Suprapubic skin (tissue), 4 donors: ENCODE measurements at regions not wholly inside any gene's neighbourhood (a gene's known extent, or its start where the extent isn't known, plus 50 kb on each side); places are given as distances from the start of the nearest gene placed in this dataset.

ENCODE experiments used
- DNase-seq, 2 donors: peaks; one replicate each; pipeline ENCODE4 v3.0.0-alpha.2; 2019; ENCODE audit warnings: low spot score in 2 of 2
- H3K27ac ChIP-seq: fragments of 200-600 bp; sonication (generic); one replicate; pipeline ENCODE4 v1.5.1; 2019
- H3K27me3 ChIP-seq: fragments of 200-600 bp; sonication (generic); one replicate; pipeline ENCODE4 v1.5.1; 2019
- H3K36me3 ChIP-seq: fragments of 200-600 bp; sonication (generic); one replicate; pipeline ENCODE4 v1.5.1; 2019
- H3K4me1 ChIP-seq: fragments of 200-600 bp; sonication (generic); one replicate; pipeline ENCODE4 v1.5.1; 2019
- H3K4me3 ChIP-seq: fragments of 200-600 bp; sonication (generic); one replicate; pipeline ENCODE4 v1.5.1; 2019; ENCODE audit warnings: mild to moderate bottlenecking
- H3K9me3 ChIP-seq: fragments of 200-600 bp; sonication (generic); one replicate; pipeline ENCODE4 v1.5.1; 2019
- EP300 ChIP-seq: sonication (generic); formaldehyde crosslinking; IDR thresholded peaks from one replicate; pipeline ENCODE4 v1.6.1; 2017; ENCODE audit warnings: antibody characterized with exemption
- POLR2A ChIP-seq, 2 donors: fragments of 450-650 bp; IDR thresholded peaks; one replicate each; pipeline ENCODE4 v1.6.1; 2017; ENCODE audit warnings: antibody characterized with exemption in 2 of 2, mild to moderate bottlenecking in 2 of 2, moderate library complexity in 2 of 2
- POLR2AphosphoS5 ChIP-seq, 3 donors: sonication (generic); formaldehyde crosslinking; IDR thresholded peaks; one replicate each; pipeline ENCODE4 v1.6.1; 2017; ENCODE audit warnings: antibody characterized with exemption in 3 of 3
- WGBS: methylation state at CpG from one replicate; pipeline ENCODE4 v1.1.5; 2018; 5-methylcytosine and 5-hydroxymethylcytosine counted together
- TF ChIP-seq, protein P1 (sequence below), 2 donors: fragments of 200-600 bp in 1 of 2; fragments of 450-650 bp in 1 of 2; sonication (generic) in 1 of 2; IDR thresholded peaks; one replicate each; pipeline ENCODE4 v1.5.1; 2016 to 2019; ENCODE audit warnings: antibody characterized with exemption in 2 of 2, mild to moderate bottlenecking in 1 of 2, moderate library complexity in 1 of 2

- Histone ChIP-seq H3K27me3 (no peaks in the 10 kb centered on the region), H3K4me3 (no peak overlapping the region), H3K9me3 (no peaks in the 10 kb centered on the region), H3K27ac (no peak overlapping the region), H3K36me3 (no peaks in the 10 kb centered on the region), H3K4me1 (peaks cover 81% of the 10 kb centered on the region)
- no peak for TF ChIP-seq EP300
- no peak for TF ChIP-seq POLR2AphosphoS5 (IDR thresholded peaks at IDR 0.05)
- TF ChIP-seq POLR2A (IDR thresholded peaks at IDR 0.05), result no peak
- TF ChIP-seq, protein P1, sequence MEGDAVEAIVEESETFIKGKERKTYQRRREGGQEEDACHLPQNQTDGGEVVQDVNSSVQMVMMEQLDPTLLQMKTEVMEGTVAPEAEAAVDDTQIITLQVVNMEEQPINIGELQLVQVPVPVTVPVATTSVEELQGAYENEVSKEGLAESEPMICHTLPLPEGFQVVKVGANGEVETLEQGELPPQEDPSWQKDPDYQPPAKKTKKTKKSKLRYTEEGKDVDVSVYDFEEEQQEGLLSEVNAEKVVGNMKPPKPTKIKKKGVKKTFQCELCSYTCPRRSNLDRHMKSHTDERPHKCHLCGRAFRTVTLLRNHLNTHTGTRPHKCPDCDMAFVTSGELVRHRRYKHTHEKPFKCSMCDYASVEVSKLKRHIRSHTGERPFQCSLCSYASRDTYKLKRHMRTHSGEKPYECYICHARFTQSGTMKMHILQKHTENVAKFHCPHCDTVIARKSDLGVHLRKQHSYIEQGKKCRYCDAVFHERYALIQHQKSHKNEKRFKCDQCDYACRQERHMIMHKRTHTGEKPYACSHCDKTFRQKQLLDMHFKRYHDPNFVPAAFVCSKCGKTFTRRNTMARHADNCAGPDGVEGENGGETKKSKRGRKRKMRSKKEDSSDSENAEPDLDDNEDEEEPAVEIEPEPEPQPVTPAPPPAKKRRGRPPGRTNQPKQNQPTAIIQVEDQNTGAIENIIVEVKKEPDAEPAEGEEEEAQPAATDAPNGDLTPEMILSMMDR (IDR thresholded peaks at IDR 0.05), result no peak
- no peak for DNase-seq
- 87% methylated on average over 12 of the region's 12 CpGs for WGBS
Measured at GRCh38 chr7:131010029-131010716, 276.2 kb upstream of the KLF14 start.

DNA sequence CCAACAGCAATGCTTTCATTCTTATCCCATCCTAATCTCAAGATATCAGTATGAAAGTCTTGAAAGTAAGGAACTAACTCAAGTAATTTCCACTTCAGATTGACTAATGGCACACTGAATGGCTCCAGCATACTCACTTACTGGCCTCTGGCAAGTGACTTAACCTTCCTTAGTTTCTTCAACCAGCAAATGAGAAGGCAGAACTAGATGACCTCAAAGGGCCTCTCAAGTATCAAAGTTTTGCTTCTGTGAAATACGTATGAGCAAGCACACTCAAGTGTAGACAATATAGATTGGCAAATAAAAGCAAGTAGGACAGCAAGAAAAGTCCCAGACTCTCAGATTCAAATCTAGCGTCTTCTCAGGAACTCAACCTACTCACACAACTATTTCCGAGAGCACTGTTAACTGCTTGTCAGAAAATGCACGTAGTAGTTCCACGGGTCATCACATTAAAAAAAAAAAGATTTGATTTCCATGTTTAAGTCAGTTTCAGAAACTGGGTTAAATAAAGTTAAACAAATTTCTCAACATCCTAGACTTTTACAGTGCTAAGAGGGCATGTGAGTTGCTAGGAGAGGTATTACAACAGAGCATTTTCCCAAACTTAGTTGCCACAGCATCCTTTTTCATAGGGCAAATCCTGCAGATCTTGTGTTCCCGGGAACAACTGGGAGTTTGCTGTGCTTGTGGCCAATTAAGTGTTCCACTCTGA lies 276.9 kb upstream of the KLF14 start:
- Histone ChIP-seq H3K4me1 (peaks cover 88% of the 10 kb centered on the region), H3K9me3 (no peaks in the 10 kb centered on the region), H3K27me3 (no peaks in the 10 kb centered on the region), H3K27ac (peak overlapping the region; percentile 73), H3K36me3 (no peaks in the 10 kb centered on the region), H3K4me3 (peak overlapping the region; percentile 10)
- WGBS, result 57% methylated on average over 6 of the region's 6 CpGs
- DNase-seq, result no peak
- TF ChIP-seq POLR2AphosphoS5 (IDR thresholded peaks at IDR 0.05), result no peak

DNA sequence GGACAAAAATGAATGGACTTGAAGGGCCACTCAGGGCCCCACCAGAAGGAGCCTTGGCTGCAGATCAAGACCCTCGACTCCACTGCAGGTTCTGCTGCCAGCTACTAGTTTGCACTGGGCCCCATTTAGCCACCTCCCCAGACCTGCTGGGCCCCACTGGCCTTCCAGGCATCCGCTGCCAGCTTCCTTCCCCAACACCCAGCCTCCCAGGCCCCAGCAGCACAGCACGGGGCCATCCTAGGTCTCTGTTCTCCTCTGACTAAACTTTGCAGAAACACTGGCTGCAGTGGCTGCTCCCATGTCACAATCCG lies 277.4 kb upstream of the KLF14 start:
- peak overlapping the region; percentile 10 for H3K4me3 ChIP-seq
- no peak for DNase-seq
- H3K27me3 ChIP-seq, result no peaks in the 10 kb centered on the region
- peak overlapping the region; percentile 73 for H3K27ac ChIP-seq
- TF ChIP-seq POLR2A (IDR thresholded peaks at IDR 0.05), result no peak
- no peak for TF ChIP-seq EP300
- 69% methylated on average over 3 of the region's 4 CpGs for WGBS
- H3K4me1 ChIP-seq, result peaks cover 93% of the 10 kb centered on the region
- H3K9me3 ChIP-seq, result no peaks in the 10 kb centered on the region
- H3K36me3 ChIP-seq, result no peaks in the 10 kb centered on the region

DNA sequence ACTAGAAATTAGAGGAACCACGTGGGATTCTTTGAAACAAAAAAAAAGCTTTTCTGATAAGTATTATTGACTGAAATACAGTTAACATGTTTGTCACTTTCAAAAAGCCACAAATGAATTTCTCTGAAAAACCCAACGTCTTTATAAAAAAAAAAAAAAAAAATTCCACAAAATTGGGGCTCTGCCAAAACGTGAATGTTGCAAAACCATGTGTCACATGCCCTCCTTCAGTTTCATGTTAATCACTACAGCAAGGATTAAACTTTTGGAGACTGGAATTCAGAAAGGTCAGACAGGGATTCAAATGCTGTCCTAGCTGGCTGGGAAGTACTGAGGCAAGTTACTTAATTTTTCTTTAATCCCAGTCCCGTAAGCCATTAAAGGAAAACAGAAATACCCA lies 278.0 kb upstream of the KLF14 start:
- WGBS, result 11% methylated on average over 4 of the region's 4 CpGs
- no peak overlapping the region for H3K4me3 ChIP-seq
- no peaks in the 10 kb centered on the region for H3K27me3 ChIP-seq
- no peak for DNase-seq
- peaks cover 92% of the 10 kb centered on the region for H3K4me1 ChIP-seq
- no peaks in the 10 kb centered on the region for H3K36me3 ChIP-seq
- TF ChIP-seq EP300 (no peak), POLR2AphosphoS5 (IDR thresholded peaks at IDR 0.05) (peak in 1 of 3 donors; percentile 61)
- H3K9me3 ChIP-seq, result no peaks in the 10 kb centered on the region
- H3K27ac ChIP-seq, result peak overlapping the region; percentile 82

GRCh38 chr7:131012477-131013031 lies 278.5 kb upstream of the KLF14 start:
- WGBS, result 50% methylated on average over 6 of the region's 7 CpGs

DNA sequence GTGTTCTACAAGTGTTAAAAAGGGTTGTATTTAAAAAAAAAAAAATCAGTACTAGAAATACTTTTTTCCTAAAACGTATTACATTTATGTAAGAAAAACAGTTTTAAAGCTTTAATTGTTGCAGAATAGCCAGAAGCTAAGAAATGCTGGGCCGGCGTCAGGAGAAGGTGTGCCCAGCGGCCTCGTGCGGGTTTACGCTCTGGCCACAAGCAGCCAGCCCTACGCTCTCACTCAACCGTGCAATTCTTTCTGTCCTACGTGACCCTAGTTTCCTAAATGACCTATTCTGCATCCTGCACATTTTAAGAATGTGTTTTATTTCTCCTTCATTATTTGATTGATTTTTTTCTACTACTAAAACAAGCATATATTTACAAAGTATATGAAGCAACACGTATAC lies 279.7 kb upstream of the KLF14 start:
- no peaks in the 10 kb centered on the region for H3K9me3 ChIP-seq
- DNase-seq, result no peak
- H3K27ac ChIP-seq, result peak overlapping the region; percentile 82
- no peak for TF ChIP-seq EP300
- no peak for TF ChIP-seq POLR2A (IDR thresholded peaks at IDR 0.05)
- TF ChIP-seq, protein P1 (IDR thresholded peaks at IDR 0.05), result no peak
- TF ChIP-seq POLR2AphosphoS5 (IDR thresholded peaks at IDR 0.05), result no peak
- no peaks in the 10 kb centered on the region for H3K27me3 ChIP-seq
- H3K36me3 ChIP-seq, result no peaks in the 10 kb centered on the region
- no peak overlapping the region for H3K4me3 ChIP-seq
- WGBS, result 58% methylated on average over 11 of the region's 11 CpGs
- H3K4me1 ChIP-seq, result peaks cover 81% of the 10 kb centered on the region

More at GRCh38 chr7:131012477-131013031, 278.5 kb upstream of the KLF14 start:
- Histone ChIP-seq H3K4me3 (no peak overlapping the region), H3K27ac (peak overlapping the region; percentile 82), H3K9me3 (no peaks in the 10 kb centered on the region), H3K4me1 (peaks cover 88% of the 10 kb centered on the region), H3K36me3 (no peaks in the 10 kb centered on the region), H3K27me3 (no peaks in the 10 kb centered on the region)
- no peak for DNase-seq
- TF ChIP-seq POLR2A (IDR thresholded peaks at IDR 0.05) (no peak), EP300 (no peak), POLR2AphosphoS5 (IDR thresholded peaks at IDR 0.05) (no peak)
- TF ChIP-seq, protein P1 (IDR thresholded peaks at IDR 0.05), result no peak
